ENCODE measurements at regions not wholly inside any gene's neighbourhood (a gene's known extent, or its start where the extent isn't known, plus 50 kb on each side); places are given as distances from the start of the nearest gene placed in this dataset.
"Not testable (repeated sequence)": the region's sequence is repeated elsewhere in the genome, so short reads cannot be mapped to it uniquely, and the experiment has no call there.

GRCh38 chr5:1636208-1636770 is 112.5 kb upstream of the LPCAT1 start:
- BruUV-seq (replicated peaks); H3K9me3 ChIP-seq (ENCODE audit: low read length); H4K20me1 ChIP-seq (ENCODE audit: insufficient read depth, low read length); DNase-seq (ENCODE audit: low spot score); ATAC-seq; POLR2A ChIA-PET; H3K4me3 ChIP-seq (replicated peaks in 1 of 3; ENCODE audit: insufficient read depth in 1 of 3, low read depth in 2 of 3, low read length in 3 of 3); H3K27ac ChIP-seq (ENCODE audit: extremely low read length, insufficient read depth, low read length); H3K4me2 ChIP-seq (ENCODE audit: low read depth, low read length); H3K9ac ChIP-seq (ENCODE audit: insufficient read depth, low read depth, low read length); CTCF ChIA-PET (ENCODE audit: low intra/inter-chr PET ratio, low total read pairs); H3K79me2 ChIP-seq (ENCODE audit: insufficient read depth, low read length); FAIRE-seq; intact Hi-C loops (cut with micrococcal nuclease; ENCODE audit: unreplicated experiment); H3K36me3 ChIP-seq (replicated peaks in 1 of 2; ENCODE audit: control insufficient read depth in 1 of 2, insufficient read depth in 2 of 2, low read length in 2 of 2); H2AFZ ChIP-seq (ENCODE audit: low read length): not testable (repeated sequence)
- Histone ChIP-seq H3K4me1 (ENCODE audit: insufficient read depth, low read length) (peaks cover 14% of the 10 kb centered on the region; the same call in 1 of the 2 replicates), H3K27me3 (ENCODE audit: control insufficient read depth in 1 of 2, insufficient read depth in 2 of 2, low read length in 2 of 2) (peaks cover 11 to 33% of the 10 kb centered on the region in 2 experiments; a peak in 3 of 5 replicates)
- WGBS (ENCODE audit: low lambda C conversion rate), result 34% methylated on average over 17 of the region's 21 CpGs
- in situ Hi-C loops (cut with HindIII; ENCODE audit: extremely low pct_ligation_motif_present, low pct_unique_long_range_greater_than_20kb), result loop anchor here (25.0 kb wide), 1 partner anchor 124 kb away; the partner anchor contains the start of gene LPCAT1

DNA sequence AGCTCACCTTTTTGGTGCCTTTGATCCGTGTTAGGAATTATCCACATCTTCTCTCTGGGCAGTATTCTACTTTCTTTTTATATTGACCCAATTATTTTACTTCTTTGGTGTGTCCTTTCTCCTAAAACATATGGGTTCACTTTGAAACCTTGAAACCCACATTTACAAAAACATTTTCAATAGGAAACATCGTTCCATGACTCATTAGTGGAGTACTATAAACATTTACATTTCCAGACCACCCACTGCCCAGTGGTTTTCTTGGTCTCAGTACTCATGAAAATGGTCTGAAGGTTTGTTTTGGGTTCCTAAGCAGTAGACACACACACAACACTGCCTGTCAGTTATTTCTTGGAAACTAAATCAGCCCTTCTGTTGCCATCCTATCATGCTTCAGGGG is 111.7 kb upstream of the LPCAT1 start:
- in situ Hi-C loops (cut with HindIII; ENCODE audit: extremely low pct_ligation_motif_present, low pct_unique_long_range_greater_than_20kb), result loop anchor here (25.0 kb wide), 1 partner anchor 123 kb away; the partner anchor contains the start of gene LPCAT1
- CTCF ChIA-PET (ENCODE audit: low intra/inter-chr PET ratio, low total read pairs); POLR2A ChIA-PET; H3K36me3 ChIP-seq (replicated peaks in 1 of 2; ENCODE audit: control insufficient read depth in 1 of 2, insufficient read depth in 2 of 2, low read length in 2 of 2); H3K27ac ChIP-seq (ENCODE audit: extremely low read length, insufficient read depth, low read length); H3K79me2 ChIP-seq (ENCODE audit: insufficient read depth, low read length); DNase-seq (ENCODE audit: low spot score); H4K20me1 ChIP-seq (ENCODE audit: insufficient read depth, low read length); H3K4me2 ChIP-seq (ENCODE audit: low read depth, low read length); intact Hi-C loops (cut with micrococcal nuclease; ENCODE audit: unreplicated experiment); H3K4me3 ChIP-seq (replicated peaks in 1 of 3; ENCODE audit: insufficient read depth in 1 of 3, low read depth in 2 of 3, low read length in 3 of 3); H2AFZ ChIP-seq (ENCODE audit: low read length); H3K9ac ChIP-seq (ENCODE audit: insufficient read depth, low read depth, low read length); H3K9me3 ChIP-seq (ENCODE audit: low read length); BruUV-seq (replicated peaks); FAIRE-seq; ATAC-seq: not testable (repeated sequence)
- WGBS (ENCODE audit: low lambda C conversion rate), result 9% methylated on average over 2 of the region's 2 CpGs
- Histone ChIP-seq H3K4me1 (ENCODE audit: insufficient read depth, low read length) (peaks cover 14% of the 10 kb centered on the region; the same call in 1 of the 2 replicates), H3K27me3 (ENCODE audit: control insufficient read depth in 1 of 2, insufficient read depth in 2 of 2, low read length in 2 of 2) (peaks cover 11 to 28% of the 10 kb centered on the region in 2 experiments; a peak in 3 of 5 replicates)

DNA sequence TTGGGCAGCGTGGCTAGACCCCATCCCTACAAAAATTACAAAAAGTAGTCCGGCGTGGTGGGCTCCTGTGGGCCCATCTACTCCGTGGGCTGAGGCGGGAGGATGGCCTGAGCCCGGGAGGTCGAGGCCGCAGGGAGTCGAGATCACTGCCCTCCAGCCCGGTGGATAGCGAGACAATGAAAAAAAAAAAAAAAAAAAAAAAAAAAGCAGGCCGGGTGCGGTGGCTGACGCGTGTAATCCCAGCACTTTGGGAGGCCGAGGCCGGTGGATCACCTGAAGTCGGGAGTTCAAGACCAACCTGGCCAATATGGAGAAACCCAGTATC is 110.5 kb upstream of the LPCAT1 start:
- 16% methylated on average over 15 of the region's 18 CpGs for WGBS (ENCODE audit: low lambda C conversion rate)
- in situ Hi-C loops (cut with HindIII; ENCODE audit: extremely low pct_ligation_motif_present, low pct_unique_long_range_greater_than_20kb), result loop anchor here (25.0 kb wide), 1 partner anchor 122 kb away; the partner anchor contains the start of gene LPCAT1
- Histone ChIP-seq H3K9ac (ENCODE audit: insufficient read depth, low read depth, low read length) (peak overlapping the region; percentile 75), H2AFZ (ENCODE audit: low read length) (no peak overlapping the region), H3K79me2 (ENCODE audit: insufficient read depth, low read length) (no peaks in the 10 kb centered on the region), H3K4me3 (replicated peaks in 1 of 3; ENCODE audit: insufficient read depth in 1 of 3, low read depth in 2 of 3, low read length in 3 of 3) (peak overlapping the region; percentile 67 to 81 (median 77); a peak in 5 of 6 replicates), H3K4me1 (ENCODE audit: insufficient read depth, low read length) (peaks cover 14% of the 10 kb centered on the region; the same call in 1 of the 2 replicates), H3K36me3 (replicated peaks in 1 of 2; ENCODE audit: control insufficient read depth in 1 of 2, insufficient read depth in 2 of 2, low read length in 2 of 2) (no peaks in the 10 kb centered on the region; a peak in 1 of 5 replicates), H3K9me3 (ENCODE audit: low read length) (no peaks in the 10 kb centered on the region), H4K20me1 (ENCODE audit: insufficient read depth, low read length) (no peaks in the 10 kb centered on the region), H3K27me3 (ENCODE audit: control insufficient read depth in 1 of 2, insufficient read depth in 2 of 2, low read length in 2 of 2) (peaks cover 11 to 19% of the 10 kb centered on the region in 2 experiments; a peak in 3 of 5 replicates), H3K27ac (ENCODE audit: extremely low read length, insufficient read depth, low read length) (no peak overlapping the region), H3K4me2 (ENCODE audit: low read depth, low read length) (peak overlapping the region; percentile 80)
- ChIA-PET CTCF (ENCODE audit: low intra/inter-chr PET ratio, low total read pairs) (no interaction called here), POLR2A (interaction anchor here (0.6 to 1.4 kb wide), 4 partner anchors 12 to 451 kb away, joined by 3 to 7 read pairs (median 4); partner anchors contain the start of gene NDUFS6)
- ATAC-seq, result no peak
- intact Hi-C loops (cut with micrococcal nuclease; ENCODE audit: unreplicated experiment), result no loop called here
- TSS peak; percentile 86 for BruUV-seq (replicated peaks)
- no peak for DNase-seq (ENCODE audit: low spot score)
- FAIRE-seq, result no peak
- TF ChIP-seq RAD51 (IDR thresholded peaks at IDR 0.05; ENCODE audit: borderline replicate concordance) (no peak), ERF (CRISPR knock-in tag; IDR thresholded peaks at IDR 0.05) (no peak), PRMT3 (CRISPR knock-in tag; IDR thresholded peaks at IDR 0.05; ENCODE audit: borderline replicate concordance, low read depth) (no peak), ZNF350 (CRISPR knock-in tag; IDR thresholded peaks at IDR 0.05; ENCODE audit: borderline replicate concordance, low read depth) (0 out of 2 replicates have a peak, but pooled peaks have one; percentile 1), ZNF619 (CRISPR knock-in tag; IDR thresholded peaks at IDR 0.05) (no peak), ZNF564 (CRISPR knock-in tag; IDR thresholded peaks at IDR 0.05) (no peak), ZNF446 (CRISPR knock-in tag; IDR thresholded peaks at IDR 0.05) (0 out of 2 replicates have a peak, but pooled peaks have one; percentile 11), ZFP37 (CRISPR knock-in tag; IDR thresholded peaks at IDR 0.05; ENCODE audit: borderline replicate concordance) (no peak)
- TF ChIP-seq, protein P1, sequence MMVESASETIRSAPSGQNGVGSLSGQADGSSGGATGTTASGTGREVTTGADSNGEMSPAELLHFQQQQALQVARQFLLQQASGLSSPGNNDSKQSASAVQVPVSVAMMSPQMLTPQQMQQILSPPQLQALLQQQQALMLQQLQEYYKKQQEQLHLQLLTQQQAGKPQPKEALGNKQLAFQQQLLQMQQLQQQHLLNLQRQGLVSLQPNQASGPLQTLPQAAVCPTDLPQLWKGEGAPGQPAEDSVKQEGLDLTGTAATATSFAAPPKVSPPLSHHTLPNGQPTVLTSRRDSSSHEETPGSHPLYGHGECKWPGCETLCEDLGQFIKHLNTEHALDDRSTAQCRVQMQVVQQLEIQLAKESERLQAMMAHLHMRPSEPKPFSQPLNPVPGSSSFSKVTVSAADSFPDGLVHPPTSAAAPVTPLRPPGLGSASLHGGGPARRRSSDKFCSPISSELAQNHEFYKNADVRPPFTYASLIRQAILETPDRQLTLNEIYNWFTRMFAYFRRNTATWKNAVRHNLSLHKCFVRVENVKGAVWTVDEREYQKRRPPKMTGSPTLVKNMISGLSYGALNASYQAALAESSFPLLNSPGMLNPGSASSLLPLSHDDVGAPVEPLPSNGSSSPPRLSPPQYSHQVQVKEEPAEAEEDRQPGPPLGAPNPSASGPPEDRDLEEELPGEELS (CRISPR knock-in tag; IDR thresholded peaks at IDR 0.05), result no peak

All from HepG2 (cell line).